ENCODE measurements at regions not wholly inside any gene's neighbourhood (a gene's known extent, or its start where the extent isn't known, plus 50 kb on each side); places are given as distances from the start of the nearest gene placed in this dataset.

GRCh38 chr3:151556596-151556995, 95.7 kb upstream of the IGSF10 start:
- TF ChIP-seq, protein P1, sequence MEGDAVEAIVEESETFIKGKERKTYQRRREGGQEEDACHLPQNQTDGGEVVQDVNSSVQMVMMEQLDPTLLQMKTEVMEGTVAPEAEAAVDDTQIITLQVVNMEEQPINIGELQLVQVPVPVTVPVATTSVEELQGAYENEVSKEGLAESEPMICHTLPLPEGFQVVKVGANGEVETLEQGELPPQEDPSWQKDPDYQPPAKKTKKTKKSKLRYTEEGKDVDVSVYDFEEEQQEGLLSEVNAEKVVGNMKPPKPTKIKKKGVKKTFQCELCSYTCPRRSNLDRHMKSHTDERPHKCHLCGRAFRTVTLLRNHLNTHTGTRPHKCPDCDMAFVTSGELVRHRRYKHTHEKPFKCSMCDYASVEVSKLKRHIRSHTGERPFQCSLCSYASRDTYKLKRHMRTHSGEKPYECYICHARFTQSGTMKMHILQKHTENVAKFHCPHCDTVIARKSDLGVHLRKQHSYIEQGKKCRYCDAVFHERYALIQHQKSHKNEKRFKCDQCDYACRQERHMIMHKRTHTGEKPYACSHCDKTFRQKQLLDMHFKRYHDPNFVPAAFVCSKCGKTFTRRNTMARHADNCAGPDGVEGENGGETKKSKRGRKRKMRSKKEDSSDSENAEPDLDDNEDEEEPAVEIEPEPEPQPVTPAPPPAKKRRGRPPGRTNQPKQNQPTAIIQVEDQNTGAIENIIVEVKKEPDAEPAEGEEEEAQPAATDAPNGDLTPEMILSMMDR (IDR thresholded peaks at IDR 0.05) = no peak
- ChIA-PET POLR2A (no interaction called here), CTCF (no interaction called here)
- H3K36me3 Mint-ChIP-seq (ENCODE audit: low read depth) = no peaks in the 10 kb centered on the region
- no peaks in the 10 kb centered on the region for H3K27me3 Mint-ChIP-seq
- ATAC-seq (ENCODE audit: poor library complexity) (no peak), DNase-seq (no peak)
- H3K27ac Mint-ChIP-seq = no peak overlapping the region
- no peaks in the 10 kb centered on the region for H3K9me3 Mint-ChIP-seq
- Histone ChIP-seq H3K27ac (ENCODE audit: low read depth in 1 of 2, low read length in 2 of 2) (no peak overlapping the region), H3K27me3 (ENCODE audit: control insufficient read depth in 1 of 2, insufficient read depth in 2 of 2, low read length in 2 of 2) (no peaks in the 10 kb centered on the region), H3K4me3 (ENCODE audit: low read length) (no peak overlapping the region), H3K4me1 (ENCODE audit: insufficient read depth, low read length) (no peaks in the 10 kb centered on the region), H3K9me3 (ENCODE audit: control insufficient read depth in 1 of 2, insufficient read depth in 1 of 2, low read length in 2 of 2) (no peaks in the 10 kb centered on the region), H3K36me3 (ENCODE audit: insufficient read depth, low read length) (no peaks in the 10 kb centered on the region)
- no peaks in the 10 kb centered on the region for H3K4me1 Mint-ChIP-seq (ENCODE audit: low read depth)
- H3K4me3 Mint-ChIP-seq = no peak overlapping the region
- intact Hi-C loops (cut with DNase I, micrococcal nuclease) = no loop called here

DNA sequence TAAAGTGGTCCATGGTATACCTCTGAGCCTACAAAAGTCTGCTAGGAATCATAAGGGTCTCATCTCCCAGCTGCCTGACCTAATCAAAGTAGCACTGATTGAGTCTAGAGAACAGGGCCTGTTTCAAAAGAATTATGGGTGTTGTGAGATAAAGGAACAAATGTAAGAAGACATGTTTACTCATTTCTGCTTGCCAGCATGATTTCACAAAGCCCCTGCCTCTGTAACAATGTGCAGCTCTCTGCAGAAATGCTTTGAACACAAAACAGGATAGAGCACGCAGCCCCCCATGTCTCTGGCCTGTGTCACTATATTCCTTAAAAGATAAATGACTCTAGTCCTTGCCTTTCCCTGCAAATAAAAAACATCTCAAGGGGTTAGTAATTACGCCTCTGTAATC, 94.7 kb upstream of the IGSF10 start:
- H3K4me3 ChIP-seq (ENCODE audit: low read length) = no peak overlapping the region
- no peaks in the 10 kb centered on the region for H3K36me3 ChIP-seq (ENCODE audit: insufficient read depth, low read length)
- CTCF ChIA-PET = no interaction called here
- no peak for ATAC-seq (ENCODE audit: poor library complexity)
- no peak overlapping the region for H3K27ac ChIP-seq (ENCODE audit: low read depth in 1 of 2, low read length in 2 of 2)
- TF ChIP-seq, protein P1 (IDR thresholded peaks at IDR 0.05) = no peak
- peaks cover 0 to 5% of the 10 kb centered on the region in 2 experiments for H3K27me3 ChIP-seq (ENCODE audit: control insufficient read depth in 1 of 2, insufficient read depth in 2 of 2, low read length in 2 of 2)
- Mint-ChIP-seq H3K27me3 (no peaks in the 10 kb centered on the region), H3K4me3 (no peak overlapping the region), H3K36me3 (ENCODE audit: low read depth) (no peaks in the 10 kb centered on the region), H3K9me3 (no peaks in the 10 kb centered on the region), H3K4me1 (ENCODE audit: low read depth) (no peaks in the 10 kb centered on the region), H3K27ac (no peak overlapping the region)
- no peaks in the 10 kb centered on the region for H3K4me1 ChIP-seq (ENCODE audit: insufficient read depth, low read length)
- POLR2A ChIA-PET = no interaction called here
- intact Hi-C loops (cut with DNase I, micrococcal nuclease) = no loop called here
- no peak for DNase-seq
- H3K9me3 ChIP-seq (ENCODE audit: control insufficient read depth in 1 of 2, insufficient read depth in 1 of 2, low read length in 2 of 2) = no peaks in the 10 kb centered on the region

- Mint-ChIP-seq H3K36me3 (ENCODE audit: low read depth) (no peaks in the 10 kb centered on the region), H3K9me3 (no peaks in the 10 kb centered on the region), H3K27me3 (no peaks in the 10 kb centered on the region), H3K27ac (no peak overlapping the region), H3K4me3 (no peak overlapping the region), H3K4me1 (ENCODE audit: low read depth) (no peaks in the 10 kb centered on the region)
- Histone ChIP-seq H3K36me3 (ENCODE audit: insufficient read depth, low read length) (no peaks in the 10 kb centered on the region), H3K27me3 (ENCODE audit: control insufficient read depth in 1 of 2, insufficient read depth in 2 of 2, low read length in 2 of 2) (peaks cover 0 to 5% of the 10 kb centered on the region in 2 experiments), H3K27ac (ENCODE audit: low read depth in 1 of 2, low read length in 2 of 2) (no peak overlapping the region), H3K4me1 (ENCODE audit: insufficient read depth, low read length) (no peaks in the 10 kb centered on the region), H3K4me3 (ENCODE audit: low read length) (no peak overlapping the region), H3K9me3 (ENCODE audit: control insufficient read depth in 1 of 2, insufficient read depth in 1 of 2, low read length in 2 of 2) (no peaks in the 10 kb centered on the region)
- ChIA-PET POLR2A (no interaction called here), CTCF (no interaction called here)
- ATAC-seq (ENCODE audit: poor library complexity) (no peak), DNase-seq (peak in 3 of 14 experiments; percentile 1 to 52 (median 33))
- TF ChIP-seq, protein P1 (IDR thresholded peaks at IDR 0.05) = no peak
- intact Hi-C loops (cut with DNase I, micrococcal nuclease) = no loop called here
These were observed 93.0 kb upstream of the IGSF10 start for GRCh38 chr3:151553888-151554287.
